NCI-H69 (cell line): ENCODE measurements at regions not wholly inside any gene's neighbourhood (a gene's known extent, or its start where the extent isn't known, plus 50 kb on each side); places are given as distances from the start of the nearest gene placed in this dataset.
"Not testable (repeated sequence)": the region's sequence is repeated elsewhere in the genome, so short reads cannot be mapped to it uniquely, and the experiment has no call there.

ENCODE experiments used
- DNase-seq: peaks from one replicate; lab custom pipeline; 2025; lab: John Stamatoyannopoulos, UW

DNA sequence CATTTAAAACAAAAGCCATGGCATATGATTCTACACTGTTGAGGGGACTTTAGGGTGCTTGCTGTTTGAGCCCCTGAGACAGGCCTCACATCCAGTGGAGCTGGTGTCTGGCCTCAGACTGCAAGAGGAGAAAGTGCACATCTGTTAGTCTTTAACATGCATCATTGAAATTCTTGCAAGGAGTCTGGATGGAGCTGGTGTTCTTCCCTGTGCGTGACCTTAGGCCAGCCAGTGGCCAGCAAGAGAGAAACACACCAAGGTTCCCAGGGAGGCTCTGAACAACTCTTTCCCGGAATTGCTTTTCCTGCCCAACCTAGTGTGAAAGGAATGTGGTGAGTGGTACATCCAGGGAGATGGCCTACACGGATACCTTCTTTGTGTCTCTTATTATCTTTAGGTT lies 282.8 kb upstream of the TNC start:
- no peak for DNase-seq

DNA sequence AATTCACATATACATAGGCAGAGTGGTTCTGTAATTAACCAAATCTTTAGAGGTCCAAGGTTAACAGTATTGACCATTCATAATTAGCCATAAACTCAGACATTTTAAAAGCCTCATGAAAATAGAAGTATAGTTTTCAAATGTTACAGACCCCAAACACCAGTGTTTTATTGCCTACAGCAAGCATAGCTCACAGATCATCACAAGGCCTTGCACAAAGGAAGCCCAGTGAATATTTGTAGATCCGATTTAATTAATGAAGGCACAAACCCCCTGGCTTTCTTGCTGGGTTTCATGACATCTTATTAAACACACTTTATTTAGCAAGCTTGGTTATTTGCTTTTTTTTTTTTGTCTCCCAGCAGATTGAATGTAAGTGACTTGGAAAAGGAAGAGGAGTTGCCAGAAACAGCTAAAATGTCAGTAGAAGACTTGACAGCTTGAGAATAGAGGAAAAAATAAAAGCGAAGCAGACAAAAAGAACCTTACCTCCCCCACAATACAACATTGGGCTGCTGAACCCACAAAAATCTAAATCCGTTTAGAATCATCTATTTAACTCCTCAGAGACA lies 283.9 kb upstream of the TNC start:
- no peak for DNase-seq

- no peak for DNase-seq
These were observed 285.8 kb upstream of the TNC start for GRCh38 chr9:115403753-115404152.

- no peak for DNase-seq
These were observed 286.4 kb upstream of the TNC start for GRCh38 chr9:115404311-115404710.

DNA sequence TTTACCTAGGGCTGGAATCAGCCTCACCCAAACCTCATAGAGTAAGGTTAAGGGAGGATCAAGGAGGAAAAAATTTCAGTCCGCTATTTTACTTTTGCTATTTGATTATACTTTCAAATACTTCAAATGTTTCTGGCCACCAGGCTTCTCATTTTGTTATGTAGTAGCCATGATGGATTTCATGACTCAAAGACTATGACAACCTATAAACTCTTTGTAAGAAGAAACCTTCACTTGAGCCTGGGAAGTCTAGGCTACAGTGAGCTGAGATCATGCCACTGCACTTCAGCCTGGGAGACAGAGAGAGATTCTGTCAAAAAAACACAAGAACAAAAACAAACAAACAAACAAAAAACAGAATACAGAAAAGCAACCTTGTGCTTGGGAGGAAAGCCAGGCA lies 293.6 kb upstream of the TNC start:
- no peak for DNase-seq

DNA sequence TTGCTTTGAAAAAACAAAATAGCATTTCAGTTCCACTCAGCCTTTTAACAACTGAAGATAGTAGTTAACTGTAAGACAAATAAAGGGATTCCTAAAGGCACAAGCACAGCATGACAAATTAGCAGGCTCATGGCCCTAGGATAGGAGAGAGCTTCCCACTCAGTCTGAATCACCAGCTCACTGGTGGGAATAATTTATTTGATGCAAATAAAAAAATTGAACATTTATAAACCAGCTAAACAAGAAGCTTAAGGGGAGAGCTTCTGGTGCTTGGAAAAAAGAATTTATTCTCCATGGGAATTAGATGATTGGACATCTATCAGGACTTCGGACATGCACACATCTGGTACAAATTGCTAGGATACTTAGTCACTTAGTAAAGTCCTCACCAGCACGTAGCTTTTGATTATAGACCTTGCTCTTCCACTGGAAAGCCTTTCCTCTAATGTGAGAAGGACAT lies 294.1 kb upstream of the TNC start:
- peak; percentile 26 for DNase-seq

- DNase-seq, result no peak
These were observed 294.7 kb upstream of the TNC start for GRCh38 chr9:115412656-115413055.

DNA sequence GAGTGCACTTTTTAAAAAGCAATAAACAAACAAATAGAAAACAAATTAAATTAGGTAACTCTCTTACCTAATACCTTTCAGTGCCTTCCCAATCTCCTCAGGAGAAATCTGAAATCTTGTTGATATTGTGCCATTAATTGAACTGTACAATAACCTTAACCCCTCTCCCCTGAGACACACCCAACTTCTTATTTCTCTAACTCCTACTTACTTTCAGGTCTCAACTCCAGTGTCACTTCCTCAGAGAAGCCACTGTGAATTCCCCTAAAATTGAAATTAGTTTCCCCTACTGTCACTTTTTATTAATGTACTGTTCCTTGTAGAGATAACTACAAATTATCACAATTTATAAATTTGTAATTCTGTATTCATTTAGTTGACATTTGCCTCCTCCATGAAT lies 295.3 kb upstream of the TNC start:
- no peak for DNase-seq

DNA sequence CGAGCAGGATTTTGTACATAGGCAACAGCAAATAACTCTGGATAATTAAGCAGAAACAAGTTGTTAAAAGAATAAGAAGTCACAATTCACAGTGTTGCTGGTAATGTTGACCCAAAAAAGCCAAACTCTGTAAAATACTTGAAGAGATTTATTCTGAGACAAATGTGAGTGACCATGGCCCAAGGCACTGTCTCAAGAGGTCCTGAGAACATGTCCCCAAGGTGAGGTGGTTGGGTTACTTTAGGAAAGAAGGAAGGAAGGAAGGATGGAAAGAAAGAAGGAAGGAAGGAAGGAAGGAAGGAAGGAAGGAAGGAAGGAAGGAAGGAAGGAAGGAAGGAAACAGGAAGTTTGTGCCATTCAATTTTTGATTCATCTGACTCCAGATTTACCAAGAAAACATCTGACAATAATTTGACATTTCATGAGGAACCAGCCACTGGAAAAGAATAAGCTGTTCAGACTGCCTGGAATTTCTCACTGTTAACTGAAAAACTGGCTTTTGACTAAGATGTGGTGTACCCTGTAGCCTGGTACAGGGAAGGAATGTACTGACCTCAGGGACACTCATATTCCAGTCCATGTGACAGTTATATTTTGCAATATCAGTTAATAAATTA lies 295.9 kb upstream of the TNC start:
- DNase-seq, result no peak

DNA sequence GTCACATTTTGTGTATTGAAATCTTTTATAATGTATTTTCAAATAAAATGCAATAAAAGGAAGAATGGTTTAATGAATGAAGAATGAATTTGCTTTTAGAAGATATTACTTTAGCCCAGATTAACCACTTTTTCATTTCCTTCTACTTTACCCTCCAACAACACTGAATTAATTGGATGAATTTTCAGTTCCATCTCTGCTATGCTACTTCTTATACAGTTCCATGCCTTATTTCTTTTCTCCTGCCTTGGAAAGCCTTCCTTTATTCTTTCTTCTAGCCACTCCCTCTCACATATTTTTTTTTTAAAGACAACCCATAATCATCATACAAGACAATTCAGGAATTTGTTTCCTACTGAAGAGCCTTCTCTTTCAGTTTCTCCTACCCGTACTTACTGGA lies 296.6 kb upstream of the TNC start:
- no peak for DNase-seq

DNA sequence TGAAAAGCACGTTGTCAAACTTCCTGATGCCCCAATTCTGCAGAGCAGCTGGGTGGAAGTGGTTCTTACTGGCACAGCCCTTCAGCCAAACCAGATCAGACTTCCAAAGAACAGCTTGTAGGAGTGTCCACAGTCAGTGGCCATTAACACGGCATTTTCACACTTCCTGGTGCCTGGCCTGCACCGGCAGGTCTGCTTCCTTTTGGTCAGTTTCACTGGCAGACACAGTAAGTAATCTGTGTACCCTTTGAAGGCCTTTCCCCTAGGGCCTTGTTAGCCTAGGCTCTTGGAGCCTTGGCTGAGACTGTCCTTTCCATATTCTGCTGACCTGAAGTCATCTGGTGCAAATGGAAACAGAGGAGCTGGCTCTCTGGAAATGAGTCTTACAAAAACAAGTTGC lies 297.5 kb upstream of the TNC start:
- DNase-seq, result no peak

DNA sequence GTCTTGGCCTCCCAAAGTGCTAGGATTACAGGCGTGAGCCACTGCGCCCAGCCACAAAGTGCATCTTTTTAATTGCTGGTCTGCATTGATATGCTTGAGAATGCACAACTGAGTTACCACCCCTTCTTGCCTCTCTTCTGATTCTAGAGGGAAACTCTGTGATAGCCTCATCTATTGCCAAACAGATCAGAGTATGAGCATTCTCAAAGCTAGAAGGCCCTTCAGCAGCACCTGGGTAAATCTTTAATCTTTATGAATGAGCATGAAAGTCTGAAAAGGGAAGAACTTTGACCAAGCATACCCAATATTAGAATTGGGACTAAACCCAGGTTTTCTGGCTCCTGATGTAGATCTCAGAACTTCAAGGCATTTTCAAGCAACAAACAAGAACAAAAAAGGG lies 298.3 kb upstream of the TNC start:
- DNase-seq, result no peak

DNA sequence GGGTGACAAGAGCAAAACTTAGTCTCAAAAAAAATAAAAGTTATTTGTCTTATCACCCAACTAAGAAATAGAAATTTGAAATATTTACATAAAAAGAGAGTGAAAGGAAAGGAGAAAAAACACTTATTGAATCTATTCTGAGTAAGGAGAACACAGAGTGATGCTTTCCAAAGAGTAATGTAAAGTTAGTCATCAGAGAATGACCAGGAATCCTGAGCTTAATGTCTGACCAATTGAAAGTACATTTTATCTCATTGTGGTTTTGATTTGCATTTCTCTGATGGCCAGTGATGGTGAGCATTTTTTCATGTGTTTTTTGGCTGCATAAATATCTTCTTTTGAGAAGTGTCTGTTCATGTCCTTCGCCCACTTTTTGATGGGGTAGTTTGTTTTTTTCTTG lies 300.2 kb upstream of the TNC start:
- not testable (repeated sequence) for DNase-seq

DNA sequence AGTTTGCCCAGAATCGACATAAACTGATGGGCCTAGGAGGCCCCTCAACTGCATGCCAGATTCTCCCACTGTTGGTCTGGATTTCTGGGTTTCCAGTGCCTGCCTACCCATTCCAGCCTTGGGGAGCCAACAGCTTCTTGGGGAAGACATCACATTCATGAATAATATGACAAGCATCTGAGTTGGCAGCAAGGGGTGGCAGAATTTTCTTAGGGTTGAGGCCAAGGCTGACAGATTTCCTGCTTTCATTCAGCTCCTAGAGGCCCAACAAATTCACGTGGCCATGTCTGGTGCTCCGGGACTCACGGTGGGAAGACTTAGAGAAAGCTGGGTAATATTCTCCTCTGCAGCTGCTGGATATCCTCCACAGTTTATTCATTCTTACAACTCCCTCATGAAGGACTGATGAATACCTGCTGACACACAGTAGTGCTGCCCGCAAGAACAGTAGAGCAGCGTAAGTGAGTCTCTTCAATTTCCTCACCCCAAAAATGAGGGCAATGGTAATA lies 305.0 kb upstream of the TNC start:
- no peak for DNase-seq

DNA sequence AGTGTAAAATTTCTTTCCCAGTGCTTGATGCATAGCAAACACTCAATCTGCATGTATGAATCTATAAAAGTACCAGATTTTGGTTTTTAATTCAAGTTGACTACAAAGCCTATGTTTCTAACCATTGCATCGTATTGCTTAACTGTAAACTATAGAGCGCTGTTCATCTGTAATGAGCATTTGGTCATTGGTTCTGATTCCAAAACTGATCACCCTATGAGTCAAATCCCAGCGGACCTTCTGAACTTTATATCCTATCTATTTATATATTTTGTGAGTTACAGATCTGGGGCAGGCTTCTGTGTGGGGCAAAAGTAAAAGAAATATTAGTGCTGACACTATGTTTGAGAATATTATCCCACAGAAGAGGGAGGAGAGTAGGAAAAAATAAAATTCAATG lies 305.7 kb upstream of the TNC start:
- DNase-seq, result no peak

DNA sequence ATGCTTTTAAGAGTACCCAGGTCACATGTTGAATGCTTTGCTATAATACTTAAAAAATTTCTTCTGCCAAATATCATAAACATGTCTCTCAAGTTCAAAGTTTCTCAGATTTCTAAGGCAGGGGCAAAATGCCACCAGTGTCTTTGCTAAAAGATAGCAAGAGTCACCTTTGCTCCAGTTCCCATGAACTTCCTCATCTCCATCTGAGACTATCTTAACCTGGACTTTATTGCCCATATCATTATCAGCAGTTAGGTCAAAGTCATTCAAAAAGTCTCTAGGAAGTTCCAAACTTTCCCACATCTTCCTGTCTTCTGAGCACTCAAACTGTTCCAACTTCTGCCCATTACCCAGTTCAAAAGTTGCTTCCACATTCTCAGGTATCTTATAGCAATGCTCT lies 307.6 kb upstream of the TNC start:
- DNase-seq, result no peak

GRCh38 chr9:115437418-115437817 lies 319.5 kb upstream of the TNC start:
- no peak for DNase-seq

- DNase-seq, result no peak
These were observed 321.7 kb upstream of the TNC start for GRCh38 chr9:115439641-115440040.

DNA sequence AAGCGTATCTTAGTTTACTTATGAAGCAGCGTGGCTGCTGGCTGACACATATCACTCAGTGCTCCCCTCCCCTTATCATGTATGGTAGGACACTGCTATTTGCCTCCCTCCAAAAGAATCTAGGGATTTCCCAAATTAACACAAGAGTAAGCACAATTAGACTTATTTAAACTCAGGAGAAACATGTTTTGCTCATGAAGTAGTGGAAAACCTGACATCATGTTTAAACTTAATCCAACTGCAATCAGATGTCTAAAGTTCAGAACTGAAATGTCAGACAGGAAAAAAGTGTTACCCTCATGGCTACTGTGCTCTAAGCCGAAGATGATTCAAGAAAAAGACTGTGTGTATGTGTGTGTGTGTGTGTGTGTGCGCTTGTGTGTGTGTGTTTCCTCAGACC lies 324.1 kb upstream of the TNC start:
- DNase-seq, result no peak

DNA sequence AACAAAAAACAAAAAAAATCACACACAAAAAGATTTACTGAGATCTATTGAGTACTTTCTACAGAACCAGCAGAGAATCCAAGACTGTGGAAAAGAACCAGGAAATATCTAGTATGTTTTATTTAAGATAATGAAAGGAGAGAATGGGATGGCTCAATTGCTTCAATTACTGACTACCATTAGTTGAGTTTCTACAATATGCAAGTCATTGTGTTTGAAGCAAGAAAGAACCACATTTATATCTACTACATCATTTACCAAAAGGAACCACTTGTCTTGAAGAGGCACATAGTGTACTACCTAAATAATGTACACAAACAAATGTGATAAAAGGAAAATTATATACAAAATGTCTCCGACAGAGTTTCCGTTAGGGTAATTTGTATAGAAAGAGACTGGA lies 325.9 kb upstream of the TNC start:
- no peak for DNase-seq

- DNase-seq, result peak; percentile 49
These were observed 327.0 kb upstream of the TNC start for GRCh38 chr9:115444959-115445358.

DNA sequence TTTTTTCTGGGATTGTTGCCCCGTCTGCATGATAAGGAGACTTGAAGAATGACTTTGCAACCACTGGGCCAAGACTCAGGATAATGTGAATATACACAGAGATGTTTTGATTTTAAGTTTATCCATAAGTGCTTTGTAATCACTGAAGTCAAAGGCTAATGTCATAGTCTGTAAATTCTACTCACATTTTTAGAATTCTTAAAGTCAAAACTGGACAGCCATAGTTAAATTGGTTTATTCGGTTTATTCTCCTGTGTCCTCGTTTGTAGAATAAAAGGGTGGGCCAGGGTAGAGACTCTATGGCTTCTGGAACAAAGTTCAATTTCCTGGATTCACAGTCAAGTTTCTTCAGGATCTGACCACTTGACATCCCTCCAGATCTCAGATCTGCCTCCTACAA lies 327.7 kb upstream of the TNC start:
- no peak for DNase-seq

DNA sequence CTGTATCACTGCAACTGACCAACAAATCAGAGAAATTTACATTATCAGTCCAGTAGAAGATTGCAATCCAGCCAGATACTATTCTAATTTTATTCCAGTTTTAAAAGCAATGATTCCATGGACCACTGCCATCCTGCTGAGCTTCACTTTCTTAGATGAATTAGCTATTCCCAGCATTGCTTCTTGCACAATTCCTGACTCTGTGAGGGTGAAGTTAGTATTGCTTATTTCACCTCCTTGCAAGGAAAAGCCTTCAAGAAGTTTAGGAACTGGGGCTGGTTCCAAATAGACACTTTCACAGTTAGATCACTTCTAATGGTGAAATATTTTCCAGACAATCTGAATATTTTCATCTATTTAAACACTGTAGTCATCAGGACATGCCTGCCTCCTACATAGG lies 338.6 kb upstream of the TNC start:
- DNase-seq, result no peak

- DNase-seq, result no peak
These were observed 343.3 kb upstream of the TNC start for GRCh38 chr9:115461280-115461679.
